OCI-LY1 (cell line): ENCODE measurements at regions not wholly inside any gene's neighbourhood (a gene's known extent, or its start where the extent isn't known, plus 50 kb on each side); places are given as distances from the start of the nearest gene placed in this dataset.

Experiments used
- H2AFZ ChIP-seq: fragments of 200-600 bp; sonication (generic), shearing (Covaris generic); 2 replicates; pipeline ENCODE4 v1.6.0; 2014; ENCODE audit warnings: antibody characterized with exemption, mild to moderate bottlenecking, low read length
- H3F3A ChIP-seq: fragments of 200-600 bp; sonication (generic), shearing (Covaris generic); 2 replicates; pipeline ENCODE4 v1.6.0; 2014; ENCODE audit warnings: mild to moderate bottlenecking, antibody characterized with exemption, low read length, moderate library complexity; ENCODE audit not compliant: insufficient read depth
- H3K27ac ChIP-seq: fragments of 200-600 bp; sonication (generic); 2 replicates; pipeline ENCODE4 v1.5.1; 2014; ENCODE audit warnings: low read length, mixed run types, mild to moderate bottlenecking, low read depth; ENCODE audit not compliant: poor library complexity, severe bottlenecking
- H3K27me3 ChIP-seq: fragments of 200-600 bp; sonication (generic); 2 replicates; pipeline ENCODE4 v1.6.0; 2014; ENCODE audit warnings: antibody characterized with exemption, mild to moderate bottlenecking, low read length, moderate library complexity; ENCODE audit not compliant: insufficient read depth
- H3K36me3 ChIP-seq: fragments of 200-600 bp; sonication (generic); 2 replicates; pipeline ENCODE4 v1.6.1; 2014; ENCODE audit warnings: mild to moderate bottlenecking, antibody characterized with exemption, low read length, moderate library complexity, mixed read lengths; ENCODE audit not compliant: insufficient read depth
- H3K4me1 ChIP-seq: fragments of 200-600 bp; sonication (generic); 2 replicates; pipeline ENCODE4 v1.5.1; 2014; ENCODE audit warnings: mild to moderate bottlenecking, low read length, moderate library complexity; ENCODE audit not compliant: insufficient read depth, severe bottlenecking
- H3K4me2 ChIP-seq: fragments of 200-600 bp; sonication (generic), shearing (Covaris generic); 2 replicates; pipeline ENCODE4 v1.6.1; 2014; ENCODE audit warnings: low read length
- H3K4me3 ChIP-seq: fragments of 200-600 bp; sonication (generic); 2 replicates; pipeline ENCODE4 v1.5.1; 2014; ENCODE audit warnings: low read length, low read depth, mild to moderate bottlenecking, mixed read lengths; ENCODE audit not compliant: poor library complexity, severe bottlenecking
- H3K79me2 ChIP-seq: fragments of 200-600 bp; shearing (Covaris generic); 2 replicates; pipeline ENCODE4 v1.6.1; 2016; ENCODE audit warnings: mixed run types, low read length, mixed read lengths; ENCODE audit not compliant: insufficient read depth
- H3K9ac ChIP-seq: fragments of 200-600 bp; sonication (generic), shearing (Covaris generic); 2 replicates; pipeline ENCODE4 v1.6.1; 2014; ENCODE audit warnings: mild to moderate bottlenecking, low read length, mixed read lengths
- H3K9me2 ChIP-seq: fragments of 200-600 bp; sonication (generic), shearing (Covaris generic); 2 replicates; pipeline ENCODE4 v1.6.1; 2014; ENCODE audit warnings: low read depth, mild to moderate bottlenecking, low read length, mixed read lengths
- H3K9me3 ChIP-seq: fragments of 200-600 bp; shearing (Covaris generic); 2 replicates; pipeline ENCODE4 v1.6.1; 2014; ENCODE audit warnings: low read length, mixed read lengths
- H4K20me1 ChIP-seq: fragments of 200-600 bp; sonication (generic), shearing (Covaris generic); 2 replicates; pipeline ENCODE4 v1.6.0; 2016; ENCODE audit warnings: mild to moderate bottlenecking, low read length; ENCODE audit not compliant: insufficient read depth
- EZH2 ChIP-seq: fragments of 200-600 bp; sonication (generic), shearing (Covaris generic); IDR thresholded peaks from 2 replicates; pipeline ENCODE4 v1.8.0; 2017; ENCODE audit warnings: borderline replicate concordance, mixed run types, mild to moderate bottlenecking, antibody characterized with exemption, low read length, moderate library complexity, mixed read lengths
- TF ChIP-seq, protein P1 (sequence below): fragments of 200-600 bp; sonication (generic), shearing (Covaris generic); IDR thresholded peaks from 2 replicates; pipeline ENCODE4 v1.5.1; 2017; ENCODE audit warnings: mild to moderate bottlenecking, antibody characterized with exemption, low read length, moderate library complexity, mixed read lengths

DNA sequence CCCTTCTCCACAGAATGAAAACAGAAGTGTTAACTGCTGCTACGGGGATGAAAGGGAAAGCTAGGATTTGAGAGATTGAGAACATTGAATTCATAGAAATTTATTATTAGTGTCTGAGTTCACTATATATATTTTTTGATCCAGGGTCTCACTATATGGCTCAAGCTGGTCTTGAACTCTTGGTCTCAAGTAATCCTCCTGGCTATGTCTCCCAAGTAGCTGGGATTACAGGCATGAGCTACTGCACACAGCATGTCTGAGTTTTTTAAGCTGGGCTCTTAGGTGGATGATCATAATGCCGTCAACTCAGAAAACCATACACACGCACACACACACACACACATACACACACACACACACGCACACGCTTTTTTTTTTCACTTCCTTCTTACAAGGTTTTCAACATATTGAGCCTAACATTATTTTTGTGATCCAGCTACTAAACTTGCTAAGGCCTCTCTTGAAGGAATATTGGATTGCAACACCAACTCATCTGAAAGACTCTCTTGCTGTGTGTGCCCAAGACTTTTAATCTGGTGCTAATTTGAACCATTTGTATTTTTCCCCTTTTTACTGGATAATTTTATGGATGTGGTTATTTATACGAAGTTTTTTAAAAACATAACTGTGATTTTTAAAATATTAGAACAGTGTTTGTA is 1045.4 kb downstream of the DTWD2 start:
- no peak for TF ChIP-seq EZH2
- TF ChIP-seq, protein P1, sequence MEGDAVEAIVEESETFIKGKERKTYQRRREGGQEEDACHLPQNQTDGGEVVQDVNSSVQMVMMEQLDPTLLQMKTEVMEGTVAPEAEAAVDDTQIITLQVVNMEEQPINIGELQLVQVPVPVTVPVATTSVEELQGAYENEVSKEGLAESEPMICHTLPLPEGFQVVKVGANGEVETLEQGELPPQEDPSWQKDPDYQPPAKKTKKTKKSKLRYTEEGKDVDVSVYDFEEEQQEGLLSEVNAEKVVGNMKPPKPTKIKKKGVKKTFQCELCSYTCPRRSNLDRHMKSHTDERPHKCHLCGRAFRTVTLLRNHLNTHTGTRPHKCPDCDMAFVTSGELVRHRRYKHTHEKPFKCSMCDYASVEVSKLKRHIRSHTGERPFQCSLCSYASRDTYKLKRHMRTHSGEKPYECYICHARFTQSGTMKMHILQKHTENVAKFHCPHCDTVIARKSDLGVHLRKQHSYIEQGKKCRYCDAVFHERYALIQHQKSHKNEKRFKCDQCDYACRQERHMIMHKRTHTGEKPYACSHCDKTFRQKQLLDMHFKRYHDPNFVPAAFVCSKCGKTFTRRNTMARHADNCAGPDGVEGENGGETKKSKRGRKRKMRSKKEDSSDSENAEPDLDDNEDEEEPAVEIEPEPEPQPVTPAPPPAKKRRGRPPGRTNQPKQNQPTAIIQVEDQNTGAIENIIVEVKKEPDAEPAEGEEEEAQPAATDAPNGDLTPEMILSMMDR: no peak
- Histone ChIP-seq H3F3A (no peaks in the 10 kb centered on the region), H3K79me2 (no peaks in the 10 kb centered on the region), H3K9ac (no peak overlapping the region), H3K9me3 (no peaks in the 10 kb centered on the region), H3K4me1 (no peaks in the 10 kb centered on the region), H3K9me2 (no peaks in the 10 kb centered on the region), H3K4me3 (no peak overlapping the region), H3K4me2 (no peak overlapping the region), H4K20me1 (no peaks in the 10 kb centered on the region), H3K27me3 (no peaks in the 10 kb centered on the region), H3K27ac (no peak overlapping the region), H3K36me3 (no peaks in the 10 kb centered on the region), H2AFZ (no peak overlapping the region)

DNA sequence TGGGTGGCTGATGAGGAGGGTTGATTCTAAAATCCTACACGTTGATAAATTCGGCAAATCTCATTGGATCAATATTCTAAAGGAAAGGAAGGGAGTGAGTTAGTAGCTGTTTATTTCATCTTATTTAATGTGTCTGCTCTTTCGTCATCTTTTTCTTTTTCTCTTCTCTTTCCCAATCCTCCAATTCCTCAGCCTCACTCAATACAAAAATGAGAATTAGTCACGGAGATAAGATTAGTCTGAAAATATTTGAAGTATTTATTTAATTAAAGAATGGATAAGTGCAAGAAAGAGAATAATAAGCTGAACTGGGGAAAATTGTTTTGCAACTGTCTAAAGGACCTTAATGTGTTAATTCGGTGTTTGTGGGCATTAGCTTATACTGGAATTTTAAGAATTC is 1095.1 kb downstream of the DTWD2 start:
- no peaks in the 10 kb centered on the region for H3K4me1 ChIP-seq
- no peaks in the 10 kb centered on the region for H3F3A ChIP-seq
- no peaks in the 10 kb centered on the region for H3K79me2 ChIP-seq
- no peaks in the 10 kb centered on the region for H3K36me3 ChIP-seq
- no peak overlapping the region for H3K4me2 ChIP-seq
- no peak overlapping the region for H3K27ac ChIP-seq
- no peak overlapping the region for H3K4me3 ChIP-seq
- no peak overlapping the region for H2AFZ ChIP-seq
- H3K9ac ChIP-seq: no peak overlapping the region
- H3K9me3 ChIP-seq: no peaks in the 10 kb centered on the region
- no peaks in the 10 kb centered on the region for H4K20me1 ChIP-seq
- H3K9me2 ChIP-seq: no peaks in the 10 kb centered on the region
- TF ChIP-seq, protein P1: no peak
- no peak for TF ChIP-seq EZH2
- H3K27me3 ChIP-seq: no peaks in the 10 kb centered on the region

DNA sequence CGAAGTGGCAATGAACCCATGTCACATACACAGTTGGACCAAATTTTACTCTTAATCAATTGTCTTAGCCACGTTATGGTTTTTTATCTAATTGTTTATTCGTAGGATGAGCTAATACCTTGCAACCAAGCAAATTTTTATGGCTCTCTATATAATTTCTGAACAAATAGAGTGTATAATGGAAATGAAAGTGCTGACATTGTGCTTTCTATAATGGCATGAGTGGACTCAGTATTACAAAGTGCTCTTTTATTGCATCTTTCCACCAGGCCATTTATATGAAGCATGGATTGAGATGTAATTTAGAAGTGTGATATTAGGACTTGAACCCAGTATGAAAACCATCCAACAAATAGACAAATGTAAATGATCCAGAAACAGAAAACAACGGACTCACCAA is 1096.0 kb downstream of the DTWD2 start:
- TF ChIP-seq, protein P1: no peak
- no peak for TF ChIP-seq EZH2
- no peaks in the 10 kb centered on the region for H3K79me2 ChIP-seq
- no peak overlapping the region for H3K27ac ChIP-seq
- H3K4me2 ChIP-seq: no peak overlapping the region
- no peaks in the 10 kb centered on the region for H3K9me3 ChIP-seq
- H3K4me3 ChIP-seq: no peak overlapping the region
- H3K4me1 ChIP-seq: no peaks in the 10 kb centered on the region
- no peaks in the 10 kb centered on the region for H3K9me2 ChIP-seq
- no peaks in the 10 kb centered on the region for H3K36me3 ChIP-seq
- no peak overlapping the region for H3K9ac ChIP-seq
- H3K27me3 ChIP-seq: no peaks in the 10 kb centered on the region
- H4K20me1 ChIP-seq: no peaks in the 10 kb centered on the region
- H2AFZ ChIP-seq: no peak overlapping the region
- no peaks in the 10 kb centered on the region for H3F3A ChIP-seq
